ENCODE measurements at regions not wholly inside any gene's neighbourhood (a gene's known extent, or its start where the extent isn't known, plus 50 kb on each side); places are given as distances from the start of the nearest gene placed in this dataset.

GRCh38 chr6:82603871-82604270, 240.3 kb downstream of the TPBG start:
- no peak for DNase-seq (ENCODE audit: low read depth, low spot score)
- TF ChIP-seq CTCF (optimal IDR thresholded peaks at IDR 0.05 in 1 of 3, IDR thresholded peaks at IDR 0.05 in 1 of 3, conservative IDR thresholded peaks at IDR 0.05 in 1 of 3; ENCODE audit: extremely low read depth in 1 of 3, insufficient read depth in 2 of 3, low read length in 3 of 3) (no peak), EZH2 (IDR thresholded peaks at IDR 0.05; ENCODE audit: low read length) (no peak)
- H2AFZ ChIP-seq (ENCODE audit: control insufficient read depth, low read length) = no peak overlapping the region
- dilution Hi-C loops (cut with MboI; ENCODE audit: extremely low pct_ligation_motif_present, low sequenced_read_pairs) = no loop called here
- H3K27me3 ChIP-seq (ENCODE audit: control insufficient read depth, extremely low read depth, insufficient read depth, low read length) = no peaks in the 10 kb centered on the region
- no peaks in the 10 kb centered on the region for H3K9me1 ChIP-seq (ENCODE audit: control insufficient read depth, extremely low read depth, insufficient read depth, low read length)
- H3K9ac ChIP-seq (ENCODE audit: control insufficient read depth, extremely low read depth, insufficient read depth, low read length) = no peak overlapping the region
- no peak overlapping the region for H3K4me3 ChIP-seq (ENCODE audit: control insufficient read depth in 2 of 3, extremely low read depth in 1 of 3, insufficient read depth in 2 of 3, low read depth in 1 of 3, low read length in 3 of 3)
- H3K36me3 ChIP-seq (ENCODE audit: control insufficient read depth in 2 of 2, extremely low read depth in 1 of 2, insufficient read depth in 2 of 2, low read length in 2 of 2) = no peaks in the 10 kb centered on the region
- H4K20me1 ChIP-seq (ENCODE audit: control insufficient read depth, extremely low read depth, insufficient read depth, low read length) = no peaks in the 10 kb centered on the region
- H3K27ac ChIP-seq (ENCODE audit: control insufficient read depth, insufficient read depth, low read length) = no peak overlapping the region
- H3K4me1 ChIP-seq (ENCODE audit: control insufficient read depth, extremely low read depth, insufficient read depth, low read length) = no peaks in the 10 kb centered on the region
- H3K9me3 ChIP-seq (ENCODE audit: control insufficient read depth, low read depth, low read length) = no peaks in the 10 kb centered on the region
- no peaks in the 10 kb centered on the region for H3K79me2 ChIP-seq (ENCODE audit: control insufficient read depth, insufficient read depth, low read length)
- FAIRE-seq = no peak
- no peak overlapping the region for H3K4me2 ChIP-seq (ENCODE audit: control insufficient read depth, extremely low read depth, insufficient read depth, low read depth, low read length)

GRCh38 chr6:82607998-82608725, 244.5 kb downstream of the TPBG start:
- TF ChIP-seq CTCF (optimal IDR thresholded peaks at IDR 0.05 in 1 of 3, IDR thresholded peaks at IDR 0.05 in 1 of 3, conservative IDR thresholded peaks at IDR 0.05 in 1 of 3; ENCODE audit: extremely low read depth in 1 of 3, insufficient read depth in 2 of 3, low read length in 3 of 3) (no peak), EZH2 (IDR thresholded peaks at IDR 0.05; ENCODE audit: low read length) (no peak)
- H3K9me3 ChIP-seq (ENCODE audit: control insufficient read depth, low read depth, low read length) = no peaks in the 10 kb centered on the region
- no peaks in the 10 kb centered on the region for H3K36me3 ChIP-seq (ENCODE audit: control insufficient read depth in 2 of 2, extremely low read depth in 1 of 2, insufficient read depth in 2 of 2, low read length in 2 of 2)
- H3K4me2 ChIP-seq (ENCODE audit: control insufficient read depth, extremely low read depth, insufficient read depth, low read depth, low read length) = no peak overlapping the region
- H3K9ac ChIP-seq (ENCODE audit: control insufficient read depth, extremely low read depth, insufficient read depth, low read length) = no peak overlapping the region
- DNase-seq (ENCODE audit: low read depth, low spot score) = no peak
- no peak for FAIRE-seq
- no peaks in the 10 kb centered on the region for H3K4me1 ChIP-seq (ENCODE audit: control insufficient read depth, extremely low read depth, insufficient read depth, low read length)
- H3K79me2 ChIP-seq (ENCODE audit: control insufficient read depth, insufficient read depth, low read length) = no peaks in the 10 kb centered on the region
- no peaks in the 10 kb centered on the region for H3K9me1 ChIP-seq (ENCODE audit: control insufficient read depth, extremely low read depth, insufficient read depth, low read length)
- no peaks in the 10 kb centered on the region for H4K20me1 ChIP-seq (ENCODE audit: control insufficient read depth, extremely low read depth, insufficient read depth, low read length)
- no peak overlapping the region for H3K4me3 ChIP-seq (ENCODE audit: control insufficient read depth in 2 of 3, extremely low read depth in 1 of 3, insufficient read depth in 2 of 3, low read depth in 1 of 3, low read length in 3 of 3)
- H3K27ac ChIP-seq (ENCODE audit: control insufficient read depth, insufficient read depth, low read length) = no peak overlapping the region
- dilution Hi-C loops (cut with MboI; ENCODE audit: extremely low pct_ligation_motif_present, low sequenced_read_pairs) = no loop called here
- H3K27me3 ChIP-seq (ENCODE audit: control insufficient read depth, extremely low read depth, insufficient read depth, low read length) = no peaks in the 10 kb centered on the region
- no peak overlapping the region for H2AFZ ChIP-seq (ENCODE audit: control insufficient read depth, low read length)

Data from keratinocyte (primary cell).